ENCODE measurements at regions not wholly inside any gene's neighbourhood (a gene's known extent, or its start where the extent isn't known, plus 50 kb on each side); places are given as distances from the start of the nearest gene placed in this dataset.
"Not testable (repeated sequence)": the region's sequence is repeated elsewhere in the genome, so short reads cannot be mapped to it uniquely, and the experiment has no call there.

DNA sequence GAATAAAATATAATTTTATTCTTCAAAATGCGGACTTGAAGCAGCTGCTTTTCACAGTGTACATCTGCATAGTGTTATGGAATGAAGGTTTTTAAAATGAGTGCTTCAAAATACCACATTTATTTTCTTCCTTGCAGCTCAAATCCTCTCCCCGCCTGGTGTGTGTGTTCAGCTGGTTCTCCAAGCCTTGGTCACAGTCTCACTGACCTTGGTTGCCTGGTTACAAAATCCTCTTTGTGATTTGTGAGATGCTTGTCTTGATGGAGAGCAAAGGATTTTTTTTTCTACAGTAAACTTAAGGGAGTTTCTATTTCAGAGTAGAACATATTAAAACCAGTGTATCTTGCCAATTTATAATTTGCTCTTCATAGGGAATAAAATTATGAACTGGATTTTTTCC, 139.2 kb downstream of the PCDH18 start:
- DNase-seq = no peak

GRCh38 chr4:137390707-137391106, 141.6 kb downstream of the PCDH18 start:
- no peak for DNase-seq

DNA sequence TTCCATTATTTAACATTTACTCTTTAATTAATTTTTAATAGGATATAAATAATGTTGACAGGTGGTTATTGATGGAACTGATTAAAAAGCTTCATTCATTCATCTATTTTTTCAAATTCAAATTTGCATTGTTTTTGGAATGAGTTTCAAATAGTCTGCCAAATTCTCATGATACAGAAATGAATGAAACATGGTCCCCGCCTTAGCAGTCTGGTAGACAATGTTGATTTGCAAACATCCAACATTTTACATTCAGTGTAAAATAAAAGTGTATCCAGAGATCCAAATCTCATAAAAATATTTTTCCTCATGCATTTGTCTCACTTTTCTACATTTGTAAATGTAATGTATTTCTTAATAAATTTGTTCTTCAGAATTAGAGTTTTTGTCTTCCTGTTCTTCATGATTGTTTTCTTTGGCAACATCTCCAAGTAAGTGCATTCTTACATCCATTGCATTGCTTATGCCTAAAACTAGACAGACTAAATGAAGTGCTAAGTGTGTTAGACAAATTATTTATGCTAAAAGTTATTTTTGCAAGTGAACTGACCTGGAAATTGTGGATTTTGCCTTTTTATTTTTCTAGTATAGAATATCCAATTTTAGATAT, 142.3 kb downstream of the PCDH18 start:
- no peak for DNase-seq

GRCh38 chr4:137387924-137388323, 144.4 kb downstream of the PCDH18 start:
- DNase-seq = no peak

DNA sequence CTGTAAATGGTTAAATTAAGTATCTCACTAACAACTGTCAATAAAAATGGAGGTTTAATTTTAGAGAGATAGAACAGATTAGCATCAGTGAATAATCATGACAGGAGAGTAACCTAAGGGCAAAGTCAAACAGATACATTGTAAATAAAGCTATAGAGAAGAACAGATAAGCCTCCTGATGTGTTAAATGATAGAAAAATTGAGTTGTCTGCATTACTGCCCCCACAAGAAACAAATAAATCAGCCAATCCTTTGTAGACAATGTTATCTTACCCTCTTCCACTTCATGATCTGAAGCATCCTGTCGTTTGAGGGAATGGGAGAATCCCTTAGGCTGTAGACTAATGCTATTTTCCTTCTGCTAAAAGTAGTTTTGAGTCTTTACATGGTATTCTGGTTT, 147.8 kb downstream of the PCDH18 start:
- DNase-seq = no peak

DNA sequence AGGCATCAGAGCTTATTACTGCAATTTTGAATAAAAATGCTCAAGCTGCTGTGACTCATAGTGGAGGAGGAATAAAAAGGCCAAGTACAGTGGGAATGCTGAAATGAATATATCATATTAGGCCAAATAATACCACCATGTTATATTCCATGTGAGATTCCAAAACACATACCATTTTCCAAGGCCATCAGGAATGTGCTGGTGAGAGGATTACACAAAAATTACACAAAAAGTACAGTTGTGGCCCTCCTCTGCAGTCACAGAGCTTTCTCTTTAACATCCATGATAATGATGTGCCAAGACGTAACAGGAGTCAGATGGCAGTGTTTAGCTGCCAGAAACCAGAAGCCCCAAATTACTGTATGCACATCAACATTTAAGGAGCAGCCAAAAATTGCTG, 153.5 kb downstream of the PCDH18 start:
- no peak for DNase-seq

DNA sequence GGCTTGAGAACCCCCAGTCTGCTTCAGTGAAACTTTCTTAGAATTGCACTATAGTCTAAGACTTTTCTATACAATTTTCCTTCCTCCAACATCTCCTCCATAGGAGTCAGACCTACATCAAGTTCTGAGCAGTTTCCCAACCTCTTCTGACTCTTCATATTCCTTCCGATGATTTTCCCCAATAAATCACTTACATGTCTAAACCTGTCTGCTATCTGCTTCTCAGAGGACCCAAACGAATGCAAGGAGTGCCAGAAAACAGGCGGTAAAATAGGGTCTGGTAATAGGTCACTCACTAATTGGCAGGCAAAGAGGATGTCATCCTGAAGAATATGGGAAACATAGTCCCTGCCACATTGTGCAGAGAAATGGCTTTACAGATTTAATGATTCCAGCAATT, 153.9 kb downstream of the PCDH18 start:
- no peak for DNase-seq

DNA sequence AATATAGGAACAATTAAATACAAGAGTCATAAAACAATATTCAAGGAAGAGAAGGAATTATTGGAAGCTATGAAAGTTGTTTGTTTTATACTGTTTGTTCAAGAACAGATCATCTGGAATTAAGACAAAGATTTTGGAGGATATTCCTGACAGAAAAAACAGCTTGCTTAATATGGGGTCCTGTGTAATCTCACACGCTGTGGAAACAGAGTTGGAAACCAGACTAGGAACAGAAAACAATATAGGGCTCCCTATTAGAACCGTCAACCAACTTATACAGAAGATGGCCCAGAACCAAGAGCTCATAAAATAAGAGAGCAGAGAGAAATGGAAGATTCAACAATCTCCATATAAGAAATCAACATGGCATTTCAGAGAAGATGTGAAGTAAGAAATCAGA, 156.0 kb downstream of the PCDH18 start:
- no peak for DNase-seq

DNA sequence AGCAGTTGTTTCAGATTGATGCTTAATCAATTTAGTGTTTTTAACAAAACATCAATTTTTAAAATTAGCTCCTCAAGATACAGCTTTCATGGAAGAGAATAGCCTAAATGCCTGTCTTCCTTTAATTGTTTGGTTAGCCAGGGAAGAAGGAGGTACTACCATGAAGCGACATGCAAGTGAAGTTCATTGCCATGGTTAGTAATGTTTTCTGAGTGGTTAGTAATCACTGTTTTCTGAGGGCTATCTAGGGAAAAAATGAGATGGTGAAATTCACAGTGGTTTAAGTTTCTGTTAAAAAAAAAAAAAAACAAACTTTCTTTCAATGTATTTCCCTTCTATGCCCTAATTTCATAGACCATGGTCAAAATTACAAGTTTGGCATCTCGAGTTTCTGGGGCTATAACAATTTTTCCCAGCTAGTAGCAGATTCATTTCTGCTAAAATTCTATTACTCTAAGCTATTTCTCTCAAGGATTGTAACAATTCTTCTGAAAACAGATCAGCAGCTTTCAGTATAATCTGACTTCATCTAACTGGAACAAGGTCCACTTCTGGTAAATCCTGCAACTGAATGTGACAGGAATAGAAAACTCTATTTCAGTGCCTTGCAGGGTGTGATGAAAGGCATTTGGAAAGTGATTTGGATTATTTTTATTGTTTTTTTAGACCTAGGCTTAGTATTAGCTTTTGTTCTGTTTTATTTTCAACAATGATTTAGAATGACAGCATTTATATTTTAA, 157.0 kb downstream of the PCDH18 start:
- DNase-seq = no peak

- DNase-seq = no peak
These were observed 161.6 kb downstream of the PCDH18 start for GRCh38 chr4:137370679-137371078.

DNA sequence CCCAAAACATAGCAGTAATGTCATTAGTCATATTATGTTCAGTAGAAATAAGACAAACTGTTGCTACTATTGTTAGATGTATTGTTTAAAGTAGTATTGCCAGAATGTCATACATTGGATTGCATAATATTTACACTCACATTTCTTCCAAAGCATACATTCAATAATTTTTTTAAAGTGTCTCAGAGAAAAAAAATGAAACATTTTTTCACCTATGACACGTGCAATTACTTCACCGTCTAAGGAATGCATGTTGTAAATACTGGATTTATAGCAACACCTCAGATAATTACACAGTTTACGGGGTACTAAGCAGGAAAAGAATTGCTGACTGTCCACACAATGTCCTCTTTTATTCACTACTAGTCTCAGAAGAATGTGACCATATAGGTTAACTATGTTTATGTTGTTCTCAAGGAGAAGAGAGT, 162.1 kb downstream of the PCDH18 start:
- DNase-seq = no peak

DNA sequence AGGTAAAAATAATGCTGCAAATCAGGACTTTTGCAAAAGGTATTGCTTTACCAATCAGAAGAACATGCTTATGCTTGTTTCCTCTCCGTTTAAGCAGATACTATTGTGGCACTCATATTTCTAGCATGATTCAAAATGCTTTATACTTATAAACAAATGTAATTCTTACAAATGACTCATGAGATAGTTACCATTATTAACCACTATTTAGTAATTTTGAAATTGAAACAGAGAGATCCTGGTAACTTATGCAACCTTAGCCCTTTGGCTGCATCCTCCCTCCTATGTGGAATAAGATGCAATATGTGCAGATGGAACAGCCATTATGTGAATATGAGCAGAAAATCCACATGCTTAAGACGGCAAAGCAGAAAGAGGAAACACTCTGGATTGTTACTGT, 164.7 kb downstream of the PCDH18 start:
- DNase-seq = no peak

DNA sequence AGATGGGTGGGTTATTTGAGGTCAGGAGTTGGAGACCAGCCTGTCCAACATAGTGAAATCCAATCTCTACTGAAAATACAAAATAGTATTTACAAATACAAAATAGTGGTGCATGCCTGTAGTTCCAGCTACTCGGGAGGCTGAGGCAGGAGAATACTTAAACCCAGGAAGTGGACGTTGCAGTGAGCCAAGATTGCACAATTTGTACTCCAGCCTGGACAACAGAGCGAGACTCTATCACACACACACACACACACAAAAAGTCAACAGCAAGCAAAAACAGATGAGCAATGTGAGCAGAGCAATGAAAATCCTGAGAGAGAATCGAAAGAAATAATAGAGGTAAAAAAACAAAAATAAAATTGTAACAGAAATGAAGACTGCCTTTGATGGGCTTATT, 168.8 kb downstream of the PCDH18 start:
- no peak for DNase-seq

GRCh38 chr4:137361756-137362470, 170.4 kb downstream of the PCDH18 start:
- no peak for DNase-seq

DNA sequence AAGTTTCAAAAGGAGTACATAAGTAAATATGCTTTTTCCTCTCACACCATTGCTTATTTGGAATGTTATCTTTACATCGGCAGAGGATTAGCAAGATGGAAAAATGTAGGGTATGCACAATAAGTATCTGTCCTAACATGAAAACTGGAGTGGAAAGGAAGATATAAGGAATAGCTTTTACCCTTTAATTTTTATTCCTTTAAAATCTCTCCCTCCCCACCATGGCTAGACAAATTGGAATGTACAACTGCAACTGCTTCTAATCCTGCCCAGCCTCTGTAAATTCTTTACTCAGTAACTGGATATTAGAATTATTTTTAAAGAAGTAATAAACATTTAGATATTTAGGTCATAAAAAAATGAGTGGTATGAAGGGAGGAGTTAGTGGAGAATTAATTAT, 171.5 kb downstream of the PCDH18 start:
- DNase-seq = no peak

GRCh38 chr4:137359691-137360315, 172.5 kb downstream of the PCDH18 start:
- DNase-seq = no peak

DNA sequence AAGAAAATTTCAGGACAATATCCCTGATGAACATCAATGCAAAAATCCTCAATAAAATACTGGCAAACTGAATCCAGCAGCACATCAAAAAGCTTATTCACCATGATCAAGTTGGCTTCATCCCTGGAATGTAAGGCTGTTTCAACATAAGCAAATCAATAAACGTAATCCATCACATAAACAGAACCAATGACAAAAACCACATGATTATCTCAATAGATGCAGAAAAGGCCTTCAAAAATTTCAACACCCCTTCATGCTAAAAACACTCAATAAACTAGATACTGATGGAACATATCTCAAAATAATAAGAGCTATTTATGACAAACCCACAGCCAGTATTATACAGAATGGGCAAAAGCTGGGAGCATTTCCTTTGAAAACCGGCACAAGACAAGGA, 177.7 kb downstream of the PCDH18 start:
- not testable (repeated sequence) for DNase-seq

- no peak for DNase-seq
These were observed 184.9 kb downstream of the PCDH18 start for GRCh38 chr4:137347371-137347770.

DNA sequence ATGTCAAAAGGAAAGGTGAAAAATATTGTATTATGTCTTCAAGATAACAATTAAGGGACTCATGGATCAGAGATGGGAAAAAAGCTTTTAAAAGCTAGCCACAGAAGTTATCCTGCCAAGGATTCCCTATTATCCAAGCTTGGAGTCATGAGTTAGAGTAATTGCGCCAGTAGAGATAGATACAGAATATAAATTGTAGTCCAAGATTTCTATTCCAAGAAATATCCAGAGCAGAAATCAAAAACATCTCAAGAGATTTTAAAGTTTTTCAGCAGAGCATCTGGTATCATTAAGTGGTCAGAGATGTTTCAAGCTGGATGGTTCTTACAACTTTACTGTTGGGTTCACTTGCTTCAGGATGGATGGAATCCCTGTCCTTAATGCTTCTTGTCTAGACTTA, 186.7 kb downstream of the PCDH18 start:
- DNase-seq = no peak

DNA sequence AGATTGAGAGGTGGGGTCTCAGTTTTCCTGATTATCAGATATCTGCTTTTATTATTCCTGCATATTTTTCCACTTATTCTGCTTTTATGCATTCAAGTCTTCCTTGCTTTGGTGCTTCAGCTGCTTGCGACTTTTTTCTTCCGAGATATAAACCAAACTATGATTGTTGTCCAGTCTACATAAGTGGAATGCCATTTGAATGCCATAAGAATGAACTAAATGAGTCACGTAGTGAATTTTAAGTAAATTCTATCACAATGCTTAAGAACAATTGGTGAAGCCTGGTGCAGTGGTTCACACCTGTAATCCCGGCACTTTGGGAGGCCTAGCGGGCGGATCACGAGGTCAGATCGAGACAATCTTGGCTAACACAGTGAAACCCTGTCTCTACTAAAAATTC, 189.1 kb downstream of the PCDH18 start:
- DNase-seq = no peak

DNA sequence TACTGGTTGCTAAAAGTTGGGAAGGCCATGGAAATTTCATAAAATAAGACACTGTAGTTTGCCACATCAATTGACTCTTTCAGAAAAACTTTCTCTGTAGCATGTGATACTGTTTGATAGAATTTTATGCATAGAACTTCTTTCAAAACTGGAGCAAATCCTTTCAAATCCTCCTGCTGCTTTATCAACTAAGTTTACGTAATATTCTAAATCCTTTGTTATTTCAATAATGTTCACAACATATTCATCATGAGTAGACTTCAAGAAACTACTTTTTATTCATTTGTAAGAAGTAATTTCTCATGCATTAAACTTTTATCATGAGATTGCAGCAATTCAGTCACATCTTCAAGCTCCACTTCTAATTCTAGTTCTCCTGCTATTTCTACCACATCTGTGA, 199.3 kb downstream of the PCDH18 start:
- no peak for DNase-seq

DNA sequence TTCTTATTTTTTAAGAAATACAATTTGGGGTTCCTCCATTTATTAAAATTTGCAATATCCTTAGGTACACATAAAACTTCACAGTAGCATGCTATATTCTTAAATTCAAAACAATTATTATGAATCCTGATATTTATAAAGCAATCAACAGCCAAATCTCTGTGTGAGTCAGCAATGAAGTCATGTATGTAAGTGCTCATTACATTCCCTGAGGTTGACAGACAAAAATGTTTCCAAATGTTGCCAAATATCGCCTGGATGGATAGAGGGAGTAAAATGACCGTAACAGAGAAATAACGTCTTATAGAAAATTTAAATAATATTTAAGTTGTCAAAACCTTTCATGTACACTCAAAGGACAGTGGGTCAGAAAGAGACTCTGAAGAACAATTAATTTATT, 220.0 kb downstream of the PCDH18 start:
- DNase-seq = no peak

DNA sequence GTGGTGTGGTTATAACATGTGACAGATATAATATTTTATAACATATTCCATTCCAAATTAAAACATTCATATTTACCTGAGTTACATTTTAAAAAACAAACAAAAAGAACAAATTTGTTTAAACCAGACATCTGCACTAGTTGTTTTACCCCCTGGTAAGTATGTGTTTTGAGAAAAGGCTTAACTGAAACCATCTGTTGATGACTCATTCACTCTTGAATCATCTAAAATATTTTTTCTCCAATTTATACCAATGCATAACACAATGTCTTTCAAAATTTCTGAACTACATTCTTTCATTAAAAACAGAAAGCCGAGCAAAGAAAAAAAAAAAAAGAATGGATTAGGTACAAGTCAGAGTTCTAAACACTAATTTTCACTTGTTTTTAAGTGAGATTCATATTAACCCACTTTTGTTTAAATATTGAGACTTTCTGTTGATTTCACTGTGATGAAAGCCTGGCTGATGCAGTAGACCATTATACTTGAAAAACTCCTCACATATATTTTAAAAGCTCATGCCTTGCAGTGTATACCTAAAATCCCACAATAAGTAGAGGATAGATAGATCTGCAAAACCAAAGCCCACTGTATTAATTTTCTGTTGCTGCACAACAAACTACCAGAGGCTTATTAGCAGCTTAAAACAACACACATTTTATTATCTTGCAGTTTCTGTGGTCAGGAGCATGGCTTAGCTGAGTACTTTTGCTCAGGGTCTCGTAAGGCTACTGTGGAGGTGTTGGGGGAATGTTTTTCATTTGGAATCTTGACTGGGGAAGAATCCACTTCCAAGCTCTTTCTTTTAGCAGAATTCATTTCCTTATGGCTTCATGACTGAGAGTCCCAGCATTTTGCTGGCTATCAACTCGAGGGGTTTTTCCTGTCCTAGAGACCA, 221.5 kb downstream of the PCDH18 start:
- DNase-seq = no peak
